Loucy (cell line): ENCODE measurements at regions not wholly inside any gene's neighbourhood (a gene's known extent, or its start where the extent isn't known, plus 50 kb on each side); places are given as distances from the start of the nearest gene placed in this dataset.

Experiments used
- H2AFZ ChIP-seq: fragments of 200-600 bp; sonication (generic); 2 replicates; pipeline ENCODE4 v1.6.0; 2016; ENCODE audit warnings: antibody characterized with exemption, mild to moderate bottlenecking, low read length, moderate library complexity
- H3F3A ChIP-seq: fragments of 200-600 bp; 2 replicates; pipeline ENCODE4 v1.6.0; 2016; ENCODE audit warnings: antibody characterized with exemption, low read depth, mild to moderate bottlenecking
- H3K27me3 ChIP-seq: fragments of 200-600 bp; sonication (generic); 2 replicates; pipeline ENCODE4 v1.6.1; 2014; ENCODE audit warnings: low read length, mild to moderate bottlenecking; ENCODE audit not compliant: insufficient read depth, poor library complexity, severe bottlenecking
- H3K36me3 ChIP-seq: fragments of 200-600 bp; sonication (generic); 2 replicates; pipeline ENCODE4 v1.6.1; 2016; ENCODE audit warnings: low read length; ENCODE audit not compliant: insufficient read depth
- H3K4me1 ChIP-seq: fragments of 200-600 bp; sonication (generic); 2 replicates; pipeline ENCODE4 v1.5.1; 2014; ENCODE audit warnings: low read length, mild to moderate bottlenecking; ENCODE audit not compliant: insufficient read depth, poor library complexity, severe bottlenecking
- H3K4me2 ChIP-seq: fragments of 200-600 bp; sonication (generic); 2 replicates; pipeline ENCODE4 v1.6.0; 2014; ENCODE audit warnings: antibody characterized with exemption, low read length, low read depth, mild to moderate bottlenecking; ENCODE audit not compliant: poor library complexity, severe bottlenecking
- H3K4me3 ChIP-seq: fragments of 200-600 bp; sonication (generic); 2 replicates; pipeline ENCODE4 v1.5.1; 2014; ENCODE audit warnings: low read length, mild to moderate bottlenecking, mixed read lengths; ENCODE audit not compliant: poor library complexity, severe bottlenecking
- H3K79me2 ChIP-seq: fragments of 200-600 bp; sonication (generic); 2 replicates; pipeline ENCODE4 v1.6.1; 2014; ENCODE audit warnings: low read length; ENCODE audit not compliant: insufficient read depth
- H3K9ac ChIP-seq: fragments of 200-600 bp; sonication (generic); 2 replicates; pipeline ENCODE4 v1.6.0; 2014; ENCODE audit warnings: mild to moderate bottlenecking, low read depth, low read length, moderate library complexity; ENCODE audit not compliant: poor library complexity, severe bottlenecking
- H3K9me2 ChIP-seq: fragments of 200-600 bp; sonication (generic); replicated peaks from 2 replicates; pipeline ENCODE4 v1.6.1; 2016; ENCODE audit warnings: low read depth, low read length, mixed read lengths
- H3K9me3 ChIP-seq: fragments of 200-600 bp; sonication (generic); 2 replicates; pipeline ENCODE4 v1.6.1; 2014; ENCODE audit warnings: mild to moderate bottlenecking, antibody characterized with exemption, low read length, low read depth; ENCODE audit not compliant: insufficient read depth
- H4K20me1 ChIP-seq: fragments of 200-600 bp; sonication (generic); 2 replicates; pipeline ENCODE4 v1.6.0; 2014; ENCODE audit warnings: antibody characterized with exemption, low read length, mild to moderate bottlenecking; ENCODE audit not compliant: insufficient read depth, poor library complexity, severe bottlenecking
- CTCF ChIP-seq: fragments of 200-600 bp; sonication (generic); conservative IDR thresholded peaks from 2 replicates; pipeline ENCODE4 v1.5.1; 2014; ENCODE audit warnings: mild to moderate bottlenecking, antibody characterized with exemption, low read length
- EZH2phosphoT487 ChIP-seq: fragments of 200-600 bp; IDR thresholded peaks from 2 replicates; pipeline ENCODE4 v1.6.1; 2018; ENCODE audit warnings: antibody characterized with exemption, mild to moderate bottlenecking, moderate library complexity, borderline replicate concordance

GRCh38 chr5:73381590-73382400 lies 66.8 kb downstream of the FOXD1 start:
- H3K4me3 ChIP-seq: no peak overlapping the region
- no peaks in the 10 kb centered on the region for H3K9me2 ChIP-seq
- H2AFZ ChIP-seq: no peak overlapping the region
- no peaks in the 10 kb centered on the region for H4K20me1 ChIP-seq
- no peaks in the 10 kb centered on the region for H3K36me3 ChIP-seq
- TF ChIP-seq CTCF: no peak
- TF ChIP-seq EZH2phosphoT487: no peak
- no peaks in the 10 kb centered on the region for H3K79me2 ChIP-seq
- H3K4me2 ChIP-seq: no peak overlapping the region
- H3F3A ChIP-seq: no peaks in the 10 kb centered on the region
- peaks cover 4% of the 10 kb centered on the region for H3K4me1 ChIP-seq
- no peak overlapping the region for H3K9ac ChIP-seq
- peaks cover 17% of the 10 kb centered on the region for H3K27me3 ChIP-seq
- peaks cover 30% of the 10 kb centered on the region for H3K9me3 ChIP-seq

- H3K9me3 ChIP-seq: peaks cover 30% of the 10 kb centered on the region
- no peak overlapping the region for H3K4me3 ChIP-seq
- H3F3A ChIP-seq: no peaks in the 10 kb centered on the region
- TF ChIP-seq CTCF (no peak), EZH2phosphoT487 (no peak)
- H3K4me1 ChIP-seq: no peaks in the 10 kb centered on the region
- no peak overlapping the region for H3K4me2 ChIP-seq
- no peak overlapping the region for H2AFZ ChIP-seq
- no peak overlapping the region for H3K9ac ChIP-seq
- H3K36me3 ChIP-seq: no peaks in the 10 kb centered on the region
- peaks cover 17% of the 10 kb centered on the region for H3K27me3 ChIP-seq
- H3K9me2 ChIP-seq: no peaks in the 10 kb centered on the region
- no peaks in the 10 kb centered on the region for H4K20me1 ChIP-seq
- H3K79me2 ChIP-seq: no peaks in the 10 kb centered on the region
Measured at GRCh38 chr5:73380710-73381589, 67.6 kb downstream of the FOXD1 start.

GRCh38 chr5:73380041-73380440 lies 68.5 kb downstream of the FOXD1 start:
- Histone ChIP-seq H3K9me3 (peaks cover 21% of the 10 kb centered on the region), H3F3A (no peaks in the 10 kb centered on the region), H3K4me3 (no peak overlapping the region), H4K20me1 (no peaks in the 10 kb centered on the region), H3K79me2 (no peaks in the 10 kb centered on the region), H3K9ac (no peak overlapping the region), H2AFZ (no peak overlapping the region), H3K9me2 (no peaks in the 10 kb centered on the region), H3K36me3 (no peaks in the 10 kb centered on the region), H3K4me1 (no peaks in the 10 kb centered on the region), H3K4me2 (no peak overlapping the region), H3K27me3 (peaks cover 15% of the 10 kb centered on the region)
- TF ChIP-seq EZH2phosphoT487 (no peak), CTCF (no peak)
